NOMO-1 treated with DMSO at 0.1 percent for 48 hours (cell line): ENCODE measurements at regions not wholly inside any gene's neighbourhood (a gene's known extent, or its start where the extent isn't known, plus 50 kb on each side); places are given as distances from the start of the nearest gene placed in this dataset.

Experiments used
- DNase-seq: peaks from one replicate; lab custom pipeline; 2025; ENCODE audit not compliant: unreplicated experiment; lab: John Stamatoyannopoulos, UW

- no peak for DNase-seq
These were observed 108.5 kb downstream of the CMPK2 start for GRCh38 chr2:6757215-6757614.

- DNase-seq, result no peak
These were observed 106.0 kb downstream of the CMPK2 start for GRCh38 chr2:6759689-6760088.

- DNase-seq, result no peak
These were observed 105.6 kb downstream of the CMPK2 start for GRCh38 chr2:6760132-6760531.

GRCh38 chr2:6764968-6765723 is 100.6 kb downstream of the CMPK2 start:
- no peak for DNase-seq

GRCh38 chr2:6769346-6769745 is 96.4 kb downstream of the CMPK2 start:
- DNase-seq, result no peak

GRCh38 chr2:6770006-6770405 is 95.7 kb downstream of the CMPK2 start:
- no peak for DNase-seq

- no peak for DNase-seq
These were observed 93.8 kb downstream of the CMPK2 start for GRCh38 chr2:6771634-6772611.

- peak; percentile 31 for DNase-seq
These were observed 92.6 kb downstream of the CMPK2 start for GRCh38 chr2:6773007-6773693.

- no peak for DNase-seq
These were observed 92.0 kb downstream of the CMPK2 start for GRCh38 chr2:6773694-6774044.

GRCh38 chr2:6776125-6776524 is 89.6 kb downstream of the CMPK2 start:
- no peak for DNase-seq

GRCh38 chr2:6777626-6778025 is 88.1 kb downstream of the CMPK2 start:
- no peak for DNase-seq

GRCh38 chr2:6780765-6781274 is 84.9 kb downstream of the CMPK2 start:
- DNase-seq, result peak; percentile 78

GRCh38 chr2:6782517-6783237 is 83.0 kb downstream of the CMPK2 start:
- DNase-seq, result peak; percentile 44

- no peak for DNase-seq
These were observed 82.5 kb downstream of the CMPK2 start for GRCh38 chr2:6783238-6783614.

- DNase-seq, result peak; percentile 63
These were observed 81.4 kb downstream of the CMPK2 start for GRCh38 chr2:6784291-6784690.

GRCh38 chr2:6785493-6785892 is 80.2 kb downstream of the CMPK2 start:
- DNase-seq, result no peak

- no peak for DNase-seq
These were observed 78.3 kb downstream of the CMPK2 start for GRCh38 chr2:6787376-6787775.

GRCh38 chr2:6788614-6789013 is 77.1 kb downstream of the CMPK2 start:
- DNase-seq, result no peak

- DNase-seq, result no peak
These were observed 76.1 kb downstream of the CMPK2 start for GRCh38 chr2:6789559-6790138.

GRCh38 chr2:6791682-6792081 is 74.0 kb downstream of the CMPK2 start:
- DNase-seq, result no peak
